WTC11 (cell line): ENCODE measurements at regions not wholly inside any gene's neighbourhood (a gene's known extent, or its start where the extent isn't known, plus 50 kb on each side); places are given as distances from the start of the nearest gene placed in this dataset.

Experiments
- ATF1 ChIP-seq: sonication (generic); formaldehyde crosslinking; IDR thresholded peaks from 2 replicates; pipeline ENCODE4 v1.8.1; 2023; ENCODE audit warnings: mild to moderate bottlenecking, moderate library complexity, missing genetic modification reagents
- FOXP1 ChIP-seq: sonication (generic); formaldehyde crosslinking; IDR thresholded peaks from 2 replicates; pipeline ENCODE4 v1.8.0; 2022; ENCODE audit warnings: missing genetic modification reagents, mild to moderate bottlenecking, moderate library complexity, borderline replicate concordance
- IRF2 ChIP-seq: sonication (generic); formaldehyde crosslinking; IDR thresholded peaks from 2 replicates; pipeline ENCODE4 v1.8.0; 2022; ENCODE audit warnings: low read depth, missing genetic modification reagents, borderline replicate concordance
- MXD4 ChIP-seq: fragments of 250-450 bp; sonication (Bioruptor Pico); IDR thresholded peaks from 2 replicates; pipeline ENCODE4 v1.8.0; 2021; ENCODE audit warnings: mild to moderate bottlenecking, moderate library complexity, borderline replicate concordance
- NFYB ChIP-seq: sonication (generic); formaldehyde crosslinking; conservative IDR thresholded peaks from 2 replicates; pipeline ENCODE4 v1.8.0; 2022; ENCODE audit warnings: low read depth, missing genetic modification reagents
- NR3C1 ChIP-seq: sonication (generic); formaldehyde crosslinking; conservative IDR thresholded peaks from 2 replicates; pipeline ENCODE4 v1.8.1; 2023; ENCODE audit warnings: low read depth, mild to moderate bottlenecking, missing genetic modification reagents
- PRRX2 ChIP-seq: fragments of 250-450 bp; sonication (Bioruptor Pico); IDR thresholded peaks from 2 replicates; pipeline ENCODE4 v1.8.0; 2021; ENCODE audit warnings: mild to moderate bottlenecking
- TP53 ChIP-seq: sonication (generic); formaldehyde crosslinking; IDR thresholded peaks from 2 replicates; pipeline ENCODE4 v1.8.1; 2023; ENCODE audit warnings: mild to moderate bottlenecking, missing genetic modification reagents
- TF ChIP-seq, protein P1 (sequence below): fragments of 200-600 bp; IDR thresholded peaks from 2 replicates; pipeline ENCODE4 v1.8.0; 2022; ENCODE audit warnings: antibody characterized with exemption
- TF ChIP-seq, protein P2 (sequence below): sonication (generic); formaldehyde crosslinking; IDR thresholded peaks from 2 replicates; pipeline ENCODE4 v1.8.0; 2022; ENCODE audit warnings: mild to moderate bottlenecking, missing genetic modification reagents
- TF ChIP-seq, protein P3 (sequence below): sonication (generic); formaldehyde crosslinking; IDR thresholded peaks from 2 replicates; pipeline ENCODE4 v1.8.1; 2022; ENCODE audit warnings: low read depth, missing genetic modification reagents, borderline replicate concordance
- TF ChIP-seq, protein P4 (sequence below): sonication (generic); formaldehyde crosslinking; IDR thresholded peaks from 2 replicates; pipeline ENCODE4 v1.8.1; 2022; ENCODE audit warnings: mild to moderate bottlenecking, moderate library complexity, missing genetic modification reagents
- TF ChIP-seq, protein P5 (sequence below): sonication (generic); formaldehyde crosslinking; conservative IDR thresholded peaks from 2 replicates; pipeline ENCODE4 v1.8.1; 2022; ENCODE audit warnings: mild to moderate bottlenecking, missing genetic modification reagents
- TF ChIP-seq, protein P6 (sequence below): fragments of 250-450 bp; sonication (Bioruptor Pico); conservative IDR thresholded peaks from 2 replicates; pipeline ENCODE4 v1.9.0; 2021; ENCODE audit warnings: mild to moderate bottlenecking

DNA sequence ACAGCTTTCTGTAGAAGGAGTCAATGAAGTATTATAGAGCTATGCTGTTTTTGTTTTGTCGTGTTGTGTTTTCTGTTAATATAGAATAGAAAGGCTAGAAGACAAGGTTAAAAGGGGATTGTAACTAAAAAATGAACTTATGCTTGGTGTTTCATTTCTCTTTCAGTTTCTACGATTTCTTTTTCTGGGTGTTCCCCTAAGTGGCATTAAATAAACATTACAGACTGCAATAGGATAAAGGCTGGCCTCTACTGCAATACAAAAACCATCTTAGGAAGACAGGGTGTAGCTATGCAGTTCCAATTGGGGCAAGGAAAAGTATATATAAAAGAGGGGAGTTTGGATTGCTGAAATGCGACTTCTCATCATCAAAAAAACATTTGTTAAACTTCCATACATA, 1609.7 kb upstream of the ACVR2A start:
- TF ChIP-seq ATF1 (CRISPR knock-in tag) (no peak), NFYB (CRISPR knock-in tag) (no peak), IRF2 (CRISPR knock-in tag) (no peak), MXD4 (no peak), NR3C1 (CRISPR knock-in tag) (no peak), FOXP1 (no peak), TP53 (CRISPR knock-in tag) (no peak), PRRX2 (CRISPR knock-in tag) (no peak)
- TF ChIP-seq, protein P1, sequence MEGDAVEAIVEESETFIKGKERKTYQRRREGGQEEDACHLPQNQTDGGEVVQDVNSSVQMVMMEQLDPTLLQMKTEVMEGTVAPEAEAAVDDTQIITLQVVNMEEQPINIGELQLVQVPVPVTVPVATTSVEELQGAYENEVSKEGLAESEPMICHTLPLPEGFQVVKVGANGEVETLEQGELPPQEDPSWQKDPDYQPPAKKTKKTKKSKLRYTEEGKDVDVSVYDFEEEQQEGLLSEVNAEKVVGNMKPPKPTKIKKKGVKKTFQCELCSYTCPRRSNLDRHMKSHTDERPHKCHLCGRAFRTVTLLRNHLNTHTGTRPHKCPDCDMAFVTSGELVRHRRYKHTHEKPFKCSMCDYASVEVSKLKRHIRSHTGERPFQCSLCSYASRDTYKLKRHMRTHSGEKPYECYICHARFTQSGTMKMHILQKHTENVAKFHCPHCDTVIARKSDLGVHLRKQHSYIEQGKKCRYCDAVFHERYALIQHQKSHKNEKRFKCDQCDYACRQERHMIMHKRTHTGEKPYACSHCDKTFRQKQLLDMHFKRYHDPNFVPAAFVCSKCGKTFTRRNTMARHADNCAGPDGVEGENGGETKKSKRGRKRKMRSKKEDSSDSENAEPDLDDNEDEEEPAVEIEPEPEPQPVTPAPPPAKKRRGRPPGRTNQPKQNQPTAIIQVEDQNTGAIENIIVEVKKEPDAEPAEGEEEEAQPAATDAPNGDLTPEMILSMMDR = no peak
- TF ChIP-seq, protein P2, sequence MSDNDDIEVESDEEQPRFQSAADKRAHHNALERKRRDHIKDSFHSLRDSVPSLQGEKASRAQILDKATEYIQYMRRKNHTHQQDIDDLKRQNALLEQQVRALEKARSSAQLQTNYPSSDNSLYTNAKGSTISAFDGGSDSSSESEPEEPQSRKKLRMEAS (CRISPR knock-in tag) = no peak
- TF ChIP-seq, protein P3, sequence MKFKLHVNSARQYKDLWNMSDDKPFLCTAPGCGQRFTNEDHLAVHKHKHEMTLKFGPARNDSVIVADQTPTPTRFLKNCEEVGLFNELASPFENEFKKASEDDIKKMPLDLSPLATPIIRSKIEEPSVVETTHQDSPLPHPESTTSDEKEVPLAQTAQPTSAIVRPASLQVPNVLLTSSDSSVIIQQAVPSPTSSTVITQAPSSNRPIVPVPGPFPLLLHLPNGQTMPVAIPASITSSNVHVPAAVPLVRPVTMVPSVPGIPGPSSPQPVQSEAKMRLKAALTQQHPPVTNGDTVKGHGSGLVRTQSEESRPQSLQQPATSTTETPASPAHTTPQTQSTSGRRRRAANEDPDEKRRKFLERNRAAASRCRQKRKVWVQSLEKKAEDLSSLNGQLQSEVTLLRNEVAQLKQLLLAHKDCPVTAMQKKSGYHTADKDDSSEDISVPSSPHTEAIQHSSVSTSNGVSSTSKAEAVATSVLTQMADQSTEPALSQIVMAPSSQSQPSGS (CRISPR knock-in tag) = no peak
- TF ChIP-seq, protein P4, sequence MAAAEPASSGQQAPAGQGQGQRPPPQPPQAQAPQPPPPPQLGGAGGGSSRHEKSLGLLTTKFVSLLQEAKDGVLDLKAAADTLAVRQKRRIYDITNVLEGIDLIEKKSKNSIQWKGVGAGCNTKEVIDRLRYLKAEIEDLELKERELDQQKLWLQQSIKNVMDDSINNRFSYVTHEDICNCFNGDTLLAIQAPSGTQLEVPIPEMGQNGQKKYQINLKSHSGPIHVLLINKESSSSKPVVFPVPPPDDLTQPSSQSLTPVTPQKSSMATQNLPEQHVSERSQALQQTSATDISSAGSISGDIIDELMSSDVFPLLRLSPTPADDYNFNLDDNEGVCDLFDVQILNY = no peak
- TF ChIP-seq, protein P5, sequence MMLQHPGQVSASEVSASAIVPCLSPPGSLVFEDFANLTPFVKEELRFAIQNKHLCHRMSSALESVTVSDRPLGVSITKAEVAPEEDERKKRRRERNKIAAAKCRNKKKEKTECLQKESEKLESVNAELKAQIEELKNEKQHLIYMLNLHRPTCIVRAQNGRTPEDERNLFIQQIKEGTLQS (CRISPR knock-in tag) = no peak
- TF ChIP-seq, protein P6, sequence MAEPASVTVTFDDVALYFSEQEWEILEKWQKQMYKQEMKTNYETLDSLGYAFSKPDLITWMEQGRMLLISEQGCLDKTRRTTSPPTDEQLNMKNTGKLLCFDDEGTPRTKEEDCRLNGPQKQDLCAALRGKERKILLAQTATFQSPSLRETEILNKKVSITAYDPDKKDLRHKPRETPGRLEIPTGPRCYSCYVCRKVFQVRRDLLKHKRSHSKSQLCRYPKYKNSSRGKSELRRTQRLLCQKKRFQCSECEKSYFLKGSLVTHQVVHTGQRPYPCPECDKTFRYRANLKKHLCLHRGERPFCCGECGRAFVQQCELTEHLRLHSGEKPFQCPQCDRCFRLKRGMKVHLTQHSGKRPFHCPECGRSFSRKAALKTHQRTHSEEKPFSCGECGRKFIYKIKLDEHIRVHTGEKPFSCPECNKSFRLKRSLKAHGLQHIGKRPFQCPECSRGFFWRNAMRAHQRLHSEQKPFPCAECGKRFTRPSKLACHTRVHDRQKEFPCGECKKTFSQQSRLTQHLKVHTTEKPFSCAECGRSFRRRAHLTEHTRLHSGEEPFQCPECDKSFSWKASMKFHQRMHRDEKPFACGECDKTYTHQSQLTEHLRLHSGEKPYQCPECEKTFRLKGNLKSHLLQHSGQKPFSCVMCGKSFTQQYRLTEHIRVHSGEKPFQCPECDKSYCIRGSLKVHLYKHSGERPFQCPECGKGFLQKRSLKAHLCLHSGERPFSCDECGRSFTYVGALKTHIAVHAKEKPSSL (CRISPR knock-in tag) = no peak
